ENCODE measurements at regions not wholly inside any gene's neighbourhood (a gene's known extent, or its start where the extent isn't known, plus 50 kb on each side); places are given as distances from the start of the nearest gene placed in this dataset.

DNA sequence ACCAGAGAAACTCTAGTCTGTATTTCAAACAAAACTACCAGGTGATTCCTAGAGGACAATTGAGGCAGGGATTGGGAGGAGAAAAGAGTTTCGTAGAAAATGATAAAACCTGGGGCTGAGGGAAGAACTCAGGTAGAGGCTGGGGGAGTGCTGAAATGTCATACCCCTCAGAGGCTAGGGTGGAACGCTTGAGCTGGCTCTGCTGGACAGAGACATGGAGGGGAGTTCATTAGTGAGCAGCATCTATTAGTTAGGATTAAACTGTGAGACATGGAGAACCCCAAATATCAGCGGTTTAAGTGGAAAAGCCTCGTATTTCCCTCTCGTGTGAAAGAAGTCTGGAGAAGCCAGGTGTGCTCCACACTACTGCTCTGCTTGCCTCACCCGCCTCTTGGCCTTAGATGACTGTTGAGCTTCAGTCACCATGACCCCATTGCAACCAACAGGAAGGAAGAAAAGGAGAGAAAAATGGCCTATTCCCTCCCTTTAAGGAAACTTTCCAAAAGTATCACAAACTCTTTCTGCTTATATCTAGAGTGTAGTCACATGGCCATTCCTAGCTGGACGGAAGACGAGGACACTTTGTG, 53.7 kb upstream of the ABCA1 start:
- TF ChIP-seq, protein P1, sequence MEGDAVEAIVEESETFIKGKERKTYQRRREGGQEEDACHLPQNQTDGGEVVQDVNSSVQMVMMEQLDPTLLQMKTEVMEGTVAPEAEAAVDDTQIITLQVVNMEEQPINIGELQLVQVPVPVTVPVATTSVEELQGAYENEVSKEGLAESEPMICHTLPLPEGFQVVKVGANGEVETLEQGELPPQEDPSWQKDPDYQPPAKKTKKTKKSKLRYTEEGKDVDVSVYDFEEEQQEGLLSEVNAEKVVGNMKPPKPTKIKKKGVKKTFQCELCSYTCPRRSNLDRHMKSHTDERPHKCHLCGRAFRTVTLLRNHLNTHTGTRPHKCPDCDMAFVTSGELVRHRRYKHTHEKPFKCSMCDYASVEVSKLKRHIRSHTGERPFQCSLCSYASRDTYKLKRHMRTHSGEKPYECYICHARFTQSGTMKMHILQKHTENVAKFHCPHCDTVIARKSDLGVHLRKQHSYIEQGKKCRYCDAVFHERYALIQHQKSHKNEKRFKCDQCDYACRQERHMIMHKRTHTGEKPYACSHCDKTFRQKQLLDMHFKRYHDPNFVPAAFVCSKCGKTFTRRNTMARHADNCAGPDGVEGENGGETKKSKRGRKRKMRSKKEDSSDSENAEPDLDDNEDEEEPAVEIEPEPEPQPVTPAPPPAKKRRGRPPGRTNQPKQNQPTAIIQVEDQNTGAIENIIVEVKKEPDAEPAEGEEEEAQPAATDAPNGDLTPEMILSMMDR (IDR thresholded peaks at IDR 0.05) = no peak
- TF ChIP-seq POLR2A (IDR thresholded peaks at IDR 0.05) = no peak
